SHP77 treated with DMSO at 0.1 percent for 48 hours (cell line): ENCODE measurements at regions not wholly inside any gene's neighbourhood (a gene's known extent, or its start where the extent isn't known, plus 50 kb on each side); places are given as distances from the start of the nearest gene placed in this dataset.
"Not testable (repeated sequence)": the region's sequence is repeated elsewhere in the genome, so short reads cannot be mapped to it uniquely, and the experiment has no call there.

Source experiments
- DNase-seq: peaks from one replicate; lab custom pipeline; 2025; lab: John Stamatoyannopoulos, UW

DNA sequence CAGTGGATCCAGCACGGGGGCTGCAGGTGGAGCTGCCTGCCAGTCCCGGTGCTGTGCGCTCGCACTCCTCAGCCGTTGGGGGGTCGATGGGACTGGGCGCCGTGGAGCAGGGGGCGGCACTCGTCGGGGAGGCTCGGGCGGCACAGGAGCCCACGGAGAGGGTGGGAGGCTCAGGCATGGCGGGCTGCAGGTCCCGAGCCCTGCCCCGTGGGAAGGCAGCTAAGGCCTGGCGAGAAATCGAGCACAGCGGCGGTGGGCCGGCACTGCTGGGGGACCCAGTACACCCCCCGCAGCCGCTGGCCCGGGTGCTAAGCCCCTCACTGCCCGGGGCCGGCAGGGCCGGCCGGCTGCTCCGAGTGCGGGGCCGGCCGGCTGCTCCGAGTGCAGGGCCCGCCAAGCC, 52.3 kb upstream of the MARK1 start:
- not testable (repeated sequence) for DNase-seq

DNA sequence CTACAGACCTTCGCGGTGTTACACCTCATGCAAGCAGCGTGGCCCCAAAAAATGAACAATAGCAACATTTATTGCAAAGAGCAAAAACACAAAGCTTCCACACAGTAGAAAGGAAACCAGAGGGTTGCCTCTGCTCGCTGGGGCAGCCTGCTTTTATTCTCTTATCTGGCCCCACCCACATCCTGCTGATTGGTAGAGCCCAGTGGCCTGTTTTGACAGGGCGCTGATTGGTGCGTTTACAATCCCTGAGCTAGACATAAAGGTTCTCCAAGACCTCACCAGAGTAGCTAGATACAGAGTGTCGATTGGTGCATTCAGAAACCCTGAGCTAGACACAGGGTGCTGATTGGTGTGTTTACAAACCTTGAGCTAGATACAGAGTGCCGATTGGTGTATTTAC, 52.8 kb upstream of the MARK1 start:
- not testable (repeated sequence) for DNase-seq

DNA sequence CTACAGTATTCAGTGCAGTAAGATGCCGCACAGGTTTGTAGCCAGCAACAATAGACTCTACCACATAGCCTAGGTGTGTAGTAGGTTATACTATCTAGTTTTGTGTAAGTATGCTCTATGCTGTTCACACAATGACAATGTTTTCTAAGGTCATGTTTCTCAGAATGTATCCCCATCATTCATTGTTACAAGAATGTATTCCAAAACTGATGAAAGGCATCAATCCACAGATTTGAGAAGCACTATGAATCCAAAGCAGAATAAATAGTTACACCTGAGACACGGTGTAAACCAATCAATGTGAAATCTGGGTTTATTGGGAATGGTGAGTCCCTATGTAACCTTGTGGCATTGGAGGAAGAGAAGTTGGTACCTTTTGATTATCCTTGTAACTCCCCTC, 54.5 kb upstream of the MARK1 start:
- DNase-seq: no peak

DNA sequence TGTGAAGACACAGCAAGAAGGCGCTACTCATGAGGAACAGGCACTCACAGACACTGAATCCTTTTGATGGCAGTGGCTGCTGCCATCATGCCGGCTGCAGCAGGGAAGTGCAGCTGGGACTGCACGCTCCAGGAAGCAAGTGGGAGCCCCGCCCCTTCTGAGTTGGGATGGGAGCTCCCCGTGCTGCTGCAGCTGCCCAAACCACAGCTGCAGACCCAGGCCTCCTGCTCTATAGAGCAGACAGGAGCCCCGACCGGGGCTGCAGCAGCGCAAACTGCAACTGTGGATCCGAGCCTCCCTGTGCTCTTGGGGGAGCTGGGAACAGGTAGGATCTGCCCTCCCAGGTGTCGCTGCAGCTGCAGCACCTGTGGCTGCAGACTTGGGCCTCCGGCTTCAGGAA, 65.2 kb upstream of the MARK1 start:
- DNase-seq: peak; percentile 73

DNA sequence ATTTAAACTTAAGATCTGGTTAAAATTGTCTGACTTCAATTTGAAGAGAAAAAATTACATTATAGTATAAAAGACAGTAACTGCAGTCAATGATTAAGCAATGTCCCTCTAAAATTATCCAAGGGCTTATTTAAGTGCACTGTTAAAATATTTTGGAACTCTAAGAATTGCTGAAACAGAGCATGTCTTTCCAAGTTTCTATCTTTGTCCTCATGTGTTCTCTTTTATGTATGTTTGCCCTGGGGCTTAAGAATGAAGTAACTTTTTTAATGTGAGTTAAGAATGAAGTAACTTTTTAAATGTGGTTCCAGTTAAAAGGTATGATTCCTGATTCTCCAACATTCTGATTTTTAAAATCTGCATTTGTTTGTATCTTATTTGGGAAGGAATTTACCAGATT, 69.0 kb upstream of the MARK1 start:
- no peak for DNase-seq

DNA sequence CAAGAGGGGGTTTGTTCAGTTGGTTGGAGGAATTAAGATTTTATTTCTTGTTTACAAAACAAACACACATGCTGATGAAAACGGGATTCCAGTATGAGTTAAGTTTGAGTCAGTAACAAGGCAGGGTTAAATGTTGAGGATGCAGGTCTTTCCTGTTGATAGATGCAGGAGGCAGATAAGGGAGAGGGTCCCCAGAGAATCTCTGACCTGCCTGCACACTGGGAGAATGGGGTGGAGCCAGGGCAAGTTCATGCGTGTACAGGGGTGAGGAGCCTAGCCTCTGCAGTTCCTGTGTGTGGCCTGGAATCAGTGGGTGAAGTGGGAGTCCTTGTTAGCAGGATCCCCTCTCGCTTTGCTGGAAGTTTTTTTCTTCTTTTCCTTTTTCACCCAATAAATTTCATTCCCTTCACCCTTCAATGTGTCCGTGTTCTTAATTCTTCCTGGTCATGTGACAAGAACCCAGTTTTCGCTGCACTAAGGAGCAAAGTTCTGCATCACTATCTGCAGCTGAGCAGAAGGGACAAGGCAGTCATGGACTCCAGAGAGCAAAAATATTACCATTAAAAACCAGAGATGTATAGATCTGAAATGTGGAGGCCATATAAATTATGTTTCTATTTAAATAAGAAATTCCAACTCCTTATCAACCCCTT, 69.9 kb upstream of the MARK1 start:
- DNase-seq: no peak

DNA sequence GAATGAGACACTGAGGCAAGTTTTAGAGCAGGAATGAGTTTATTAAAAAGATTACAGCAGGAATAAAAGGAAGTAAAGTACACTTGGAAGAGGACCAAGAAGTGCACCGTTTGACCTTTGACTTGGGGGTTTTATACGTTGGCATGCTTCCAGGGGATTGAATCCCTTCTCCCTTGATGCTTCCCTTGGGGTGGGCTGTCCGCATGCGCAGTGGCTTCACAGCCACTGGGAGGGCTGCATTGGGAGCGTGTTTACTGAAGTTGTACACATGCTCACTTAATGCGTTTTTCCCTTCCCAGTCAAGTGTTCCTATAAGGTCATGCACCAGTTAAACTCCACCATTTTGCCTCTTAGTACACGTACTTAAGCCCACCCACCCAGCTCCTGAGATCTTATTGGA, 72.4 kb upstream of the MARK1 start:
- DNase-seq: no peak

DNA sequence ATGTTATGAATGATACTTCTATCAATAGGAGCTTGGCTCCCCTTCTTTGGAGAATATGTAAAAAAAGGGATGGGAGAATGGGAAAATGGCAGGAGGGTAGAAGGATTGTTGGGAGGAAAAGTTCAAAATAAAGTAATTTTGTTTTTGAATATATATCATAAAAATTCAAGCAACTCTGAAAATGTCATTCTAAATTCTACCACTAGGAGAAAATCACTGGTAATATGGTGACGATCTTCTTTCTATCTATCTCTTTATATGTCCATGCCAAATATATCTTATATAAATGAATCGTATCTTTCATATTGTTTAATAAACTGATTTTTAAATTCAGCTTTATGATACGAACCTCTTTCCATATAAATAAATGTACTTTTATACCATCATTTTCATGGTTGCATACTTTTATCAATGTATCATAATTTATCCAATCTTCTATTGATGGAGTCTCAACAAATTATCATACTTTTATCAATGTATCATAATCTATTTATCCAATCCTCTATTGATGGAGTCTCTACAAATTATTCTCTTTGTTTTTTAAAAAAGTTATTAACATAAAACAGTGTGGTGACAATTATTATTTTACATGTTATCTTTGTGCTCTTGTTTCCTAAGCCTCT, 73.7 kb upstream of the MARK1 start:
- no peak for DNase-seq

DNA sequence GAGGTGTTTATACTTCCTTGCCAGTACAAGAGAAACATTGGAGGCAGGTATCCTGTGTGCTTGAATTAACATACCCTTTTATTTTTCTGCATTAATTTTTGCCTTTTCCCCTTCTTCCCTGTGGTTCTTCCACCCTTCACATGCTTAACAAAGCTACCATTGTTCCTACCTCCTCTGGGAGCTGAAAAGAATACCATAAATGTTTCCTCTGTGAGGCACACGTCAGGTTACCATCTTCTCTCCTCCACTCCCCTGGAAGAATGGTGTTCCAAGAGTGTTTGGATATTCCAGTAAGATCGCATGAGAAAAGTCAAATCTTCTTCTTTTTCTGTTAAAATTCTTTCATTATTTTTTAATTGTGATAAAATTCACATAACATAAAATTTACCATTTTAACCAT, 74.6 kb upstream of the MARK1 start:
- no peak for DNase-seq

DNA sequence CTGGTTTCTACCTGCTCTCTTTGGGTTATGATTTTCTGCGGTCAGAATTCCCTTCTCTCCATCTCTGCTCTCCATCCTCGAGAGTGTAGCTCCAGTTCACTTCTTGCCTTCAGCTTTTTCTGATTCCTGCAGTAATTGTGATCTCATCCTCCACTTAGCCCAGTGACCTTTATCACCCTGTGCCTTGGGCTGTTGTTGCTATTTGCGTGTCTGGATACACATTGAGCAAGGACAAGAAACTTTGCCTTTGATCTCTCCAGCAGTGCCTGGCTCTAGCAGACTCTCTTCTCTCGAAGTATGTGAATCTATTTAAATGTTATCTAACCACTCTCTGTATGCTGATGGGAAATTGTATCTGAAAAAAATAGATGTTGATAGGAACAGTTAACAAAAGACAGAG, 76.4 kb upstream of the MARK1 start:
- no peak for DNase-seq

DNA sequence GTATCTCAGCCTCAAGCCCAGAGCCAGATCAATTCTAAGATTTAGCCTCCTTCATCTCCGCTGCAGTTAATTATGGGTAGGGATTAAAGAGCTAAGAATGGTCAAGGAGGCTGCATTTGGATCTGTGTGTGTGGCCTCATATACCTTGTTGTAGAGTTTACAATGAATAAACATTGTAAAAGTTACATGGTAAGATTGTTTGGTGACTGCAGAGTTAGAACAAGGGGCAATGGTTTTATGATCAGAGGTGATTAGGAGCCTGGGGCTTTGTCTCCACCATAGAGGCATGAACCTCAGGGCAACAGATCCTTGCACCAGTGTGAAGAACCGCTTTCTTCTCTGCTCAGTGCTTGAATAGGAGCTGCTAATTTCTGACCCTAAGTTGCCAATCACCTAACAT, 77.0 kb upstream of the MARK1 start:
- no peak for DNase-seq

DNA sequence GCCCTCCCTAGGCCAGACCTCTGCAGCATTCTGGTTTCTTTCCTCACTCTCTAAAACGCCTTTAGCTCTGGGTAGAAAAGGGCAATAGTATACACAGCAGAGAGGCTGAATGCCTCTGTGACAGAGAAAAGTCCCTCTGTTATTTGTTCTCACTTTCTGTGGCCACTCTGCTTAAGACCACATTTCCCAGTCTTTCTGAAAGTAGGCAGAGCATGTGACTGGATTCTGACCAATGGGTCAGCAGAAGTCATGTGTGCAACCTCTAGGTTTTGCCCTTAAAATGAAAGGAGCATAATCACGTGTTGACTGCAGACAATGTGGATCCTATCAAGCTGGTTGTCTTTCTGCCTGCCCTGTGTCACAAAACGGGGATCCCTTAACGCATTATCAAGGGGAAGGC, 79.7 kb upstream of the MARK1 start:
- DNase-seq: no peak

DNA sequence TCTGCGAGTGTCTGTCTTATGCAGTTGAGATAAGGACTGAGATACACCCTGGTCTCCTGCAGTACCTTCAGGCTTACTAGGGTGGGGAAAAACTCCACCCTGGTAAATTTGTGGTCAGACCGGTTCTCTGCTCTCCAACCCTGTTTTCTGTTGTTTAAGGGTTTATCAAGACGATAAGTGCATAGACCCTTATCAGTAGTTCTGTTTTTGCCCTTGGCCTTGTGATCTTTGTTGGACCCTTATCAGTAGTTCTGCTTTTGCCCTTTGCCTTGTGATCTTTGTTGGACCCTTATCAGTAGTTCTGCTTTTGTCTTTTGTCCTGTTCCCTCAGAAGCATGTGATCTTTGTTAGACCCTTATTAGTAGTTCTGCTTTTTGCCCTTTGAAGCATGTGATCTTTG, 83.3 kb upstream of the MARK1 start:
- DNase-seq: not testable (repeated sequence)

DNA sequence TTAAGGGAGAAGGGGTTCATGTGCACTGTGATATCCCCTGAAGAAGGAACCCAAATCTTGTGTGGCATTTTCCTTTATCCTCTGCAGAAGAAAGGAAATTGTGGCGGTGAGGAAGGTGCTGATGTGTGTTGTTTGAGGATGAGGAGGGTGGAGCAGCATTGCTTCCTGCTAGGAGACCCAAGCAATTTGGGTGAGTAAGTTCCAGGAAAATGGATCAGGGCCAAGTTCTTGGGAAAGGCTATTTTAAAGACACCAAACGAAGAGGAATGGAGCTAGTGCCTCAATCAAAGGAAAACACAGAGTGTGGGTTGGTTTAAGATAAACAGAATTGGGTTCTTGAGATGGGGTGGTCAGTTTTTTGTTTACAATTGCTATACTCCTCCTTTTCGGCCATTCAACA, 86.7 kb upstream of the MARK1 start:
- DNase-seq: no peak

DNA sequence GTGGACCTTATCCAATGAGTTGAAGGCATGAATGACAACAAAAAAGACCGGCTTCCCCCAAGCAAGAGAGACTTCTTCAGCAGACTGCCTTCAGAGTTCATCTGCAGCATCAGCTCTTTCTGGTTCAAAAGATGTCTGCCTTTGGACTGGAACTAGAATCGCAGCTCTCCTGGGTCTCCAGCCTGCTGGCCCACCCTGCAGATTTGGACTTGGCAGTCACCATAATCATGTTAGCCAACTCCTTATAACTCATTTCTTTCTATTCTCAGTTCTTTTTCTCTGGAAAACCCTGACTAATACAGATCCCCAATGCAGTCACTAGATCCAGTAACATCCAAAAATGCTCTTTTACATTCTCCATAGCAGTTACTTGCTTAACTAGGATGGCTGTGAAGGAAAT, 89.2 kb upstream of the MARK1 start:
- DNase-seq: no peak

DNA sequence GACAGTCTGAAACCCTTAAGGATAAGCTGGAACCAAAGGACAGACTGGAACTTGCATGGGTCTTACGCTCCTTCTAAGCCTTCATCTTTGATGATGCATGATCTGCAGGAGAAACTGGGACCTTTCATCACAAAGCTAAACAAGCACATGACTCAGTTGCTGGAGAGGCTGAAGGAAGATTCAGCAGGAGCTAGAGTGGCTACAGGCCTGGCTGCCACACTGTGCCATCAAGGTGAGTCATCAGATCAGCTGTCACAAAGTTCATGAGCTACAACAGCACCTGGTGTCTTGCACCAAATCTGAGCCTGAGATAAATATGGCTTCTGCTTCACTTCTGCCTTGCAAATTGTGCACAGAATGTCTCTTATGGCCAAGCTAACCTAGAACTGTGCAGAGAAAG, 95.5 kb upstream of the MARK1 start:
- DNase-seq: no peak

DNA sequence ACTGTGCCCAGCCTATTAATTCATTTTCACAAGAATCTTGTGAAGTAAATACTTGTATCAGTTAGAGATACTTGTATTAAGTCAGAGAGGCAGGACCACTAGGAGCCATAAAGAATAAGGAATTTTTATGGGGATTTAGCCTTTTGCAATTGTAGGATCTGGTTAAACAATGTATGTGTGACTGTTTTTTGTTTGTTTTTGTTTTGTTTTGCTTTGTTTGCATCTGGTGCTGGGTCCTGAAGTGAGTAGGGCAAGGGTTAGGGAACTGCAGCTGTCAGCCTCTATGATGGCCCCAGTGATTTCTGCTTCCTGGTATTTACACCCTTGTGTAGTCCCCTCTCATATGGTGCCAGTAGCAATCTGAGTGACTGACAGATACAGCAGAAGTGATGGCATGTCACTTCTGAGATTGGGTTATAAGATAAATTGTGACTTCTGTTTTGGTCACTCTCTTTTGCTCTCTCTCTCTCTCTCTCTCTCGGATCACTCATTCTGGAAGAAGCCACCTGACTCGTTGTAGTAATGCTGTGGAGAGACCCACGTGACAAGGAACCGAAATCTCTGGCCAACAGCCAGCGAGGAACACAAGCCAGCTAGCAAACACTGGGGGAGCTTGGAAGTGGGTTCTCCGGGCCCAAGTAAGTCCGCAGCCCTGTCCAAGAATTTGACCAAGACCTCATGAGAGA, 96.2 kb upstream of the MARK1 start:
- DNase-seq: peak; percentile 24

DNA sequence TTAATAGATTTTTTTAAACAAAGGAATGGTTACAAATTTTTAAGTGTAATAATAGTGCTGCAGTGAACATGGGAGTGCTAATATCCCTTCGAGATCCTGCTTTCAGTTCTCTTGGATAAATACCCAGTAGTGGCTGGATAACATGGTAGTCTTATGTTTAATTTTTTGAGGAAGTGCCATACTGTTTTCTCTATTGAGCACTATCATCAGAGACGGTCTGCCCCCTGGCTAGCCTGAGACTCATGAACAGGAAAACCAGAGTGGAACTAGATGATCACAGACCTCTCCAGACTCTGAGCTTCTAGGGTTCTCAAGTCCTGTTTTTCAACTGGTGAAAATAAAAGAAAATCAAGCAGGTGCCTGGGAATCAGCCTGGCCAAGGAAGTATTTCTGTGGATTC, 97.3 kb upstream of the MARK1 start:
- DNase-seq: no peak

DNA sequence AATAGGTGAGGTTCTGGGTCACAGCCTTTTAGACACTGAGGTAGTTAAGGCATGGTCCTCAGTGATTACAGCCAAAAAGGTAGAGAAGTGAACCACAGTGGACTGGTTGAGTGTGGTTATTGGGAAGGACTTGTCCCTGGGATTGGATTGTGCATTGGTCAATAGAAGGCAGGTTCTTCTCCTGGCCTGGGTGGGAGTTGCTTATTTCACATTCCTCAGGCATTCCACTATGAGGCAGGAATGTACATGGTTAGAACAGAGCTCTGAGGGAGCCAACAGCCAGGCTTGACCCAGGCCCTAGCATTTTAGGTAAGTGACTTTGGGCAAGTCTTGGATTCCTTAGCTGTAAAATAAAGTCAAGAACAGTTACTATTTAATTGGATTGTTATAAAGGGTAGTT, 97.9 kb upstream of the MARK1 start:
- DNase-seq: no peak

DNA sequence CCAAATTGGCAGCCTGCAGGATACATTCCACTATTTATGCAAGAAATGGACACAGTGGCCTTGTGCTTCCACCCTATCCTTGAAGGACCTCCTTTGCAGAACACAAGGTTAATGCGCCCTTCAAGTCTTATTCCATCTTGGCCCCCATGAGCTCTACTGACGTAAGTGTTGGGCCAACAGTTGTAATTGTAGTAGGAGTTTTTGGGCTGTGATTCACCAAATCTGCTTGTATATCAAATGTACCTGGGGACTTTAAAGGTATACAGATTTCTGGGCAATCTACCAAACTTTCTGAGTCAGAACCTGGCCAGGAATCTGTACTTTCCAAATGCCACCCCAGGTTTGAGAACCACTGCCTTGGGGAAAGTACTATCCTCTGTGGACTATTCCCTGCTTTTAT, 100.9 kb upstream of the MARK1 start:
- no peak for DNase-seq

DNA sequence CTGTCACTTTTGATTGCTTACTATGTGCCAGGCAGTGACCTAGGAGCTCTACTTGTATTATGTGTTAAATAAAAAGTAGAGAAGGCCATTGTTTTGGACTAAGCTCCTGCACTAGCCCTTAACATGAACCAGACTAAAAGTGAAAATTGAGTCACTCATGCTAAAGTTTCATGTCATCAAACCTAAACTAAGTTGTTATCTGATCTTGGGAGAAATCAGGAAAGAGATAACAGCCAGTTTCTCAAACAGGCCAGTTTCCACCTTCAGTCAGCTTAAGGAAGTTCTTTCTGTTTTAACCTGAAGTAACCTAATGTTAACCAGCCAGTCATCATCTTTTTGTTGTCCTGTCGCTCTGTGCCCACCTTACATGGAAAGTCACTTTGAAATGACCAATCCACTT, 102.1 kb upstream of the MARK1 start:
- no peak for DNase-seq

DNA sequence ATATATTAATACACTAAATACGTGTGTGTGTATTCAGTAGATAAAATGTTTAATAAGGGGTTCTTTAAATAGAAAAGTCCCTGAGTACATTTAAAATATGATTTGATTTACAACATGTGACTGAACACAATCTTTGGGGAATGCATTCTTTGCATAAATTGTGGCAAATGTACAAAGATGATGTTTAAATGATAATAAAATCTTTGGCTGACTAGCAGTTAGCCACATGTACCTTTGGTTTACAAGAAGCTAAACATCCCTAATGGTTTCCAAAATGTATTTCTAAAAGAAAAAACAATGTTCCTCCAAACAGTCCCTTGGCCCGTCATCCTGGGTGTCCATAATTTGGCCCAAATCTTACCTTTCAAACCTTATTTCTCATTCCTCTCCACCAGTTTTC, 106.4 kb upstream of the MARK1 start:
- DNase-seq: no peak

DNA sequence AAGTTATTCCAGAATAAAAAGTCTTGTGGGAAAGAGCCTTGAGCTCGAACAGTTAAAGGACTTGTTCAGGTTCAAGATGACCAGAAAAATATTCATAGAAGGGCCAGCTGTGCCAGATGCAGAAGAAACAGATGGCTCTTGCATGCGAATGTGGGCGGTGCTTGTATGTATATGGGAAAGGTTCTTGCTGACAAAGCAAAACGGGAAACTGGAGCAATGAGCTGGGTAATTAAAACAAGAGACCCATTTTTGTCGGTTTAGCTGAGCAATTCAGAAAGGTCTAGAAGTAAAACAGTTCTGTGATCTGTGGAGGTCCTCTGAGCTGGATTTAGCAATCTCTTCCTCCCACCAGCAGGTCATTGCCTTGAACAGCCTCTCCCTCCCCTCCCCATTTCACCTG, 107.2 kb upstream of the MARK1 start:
- DNase-seq: no peak

DNA sequence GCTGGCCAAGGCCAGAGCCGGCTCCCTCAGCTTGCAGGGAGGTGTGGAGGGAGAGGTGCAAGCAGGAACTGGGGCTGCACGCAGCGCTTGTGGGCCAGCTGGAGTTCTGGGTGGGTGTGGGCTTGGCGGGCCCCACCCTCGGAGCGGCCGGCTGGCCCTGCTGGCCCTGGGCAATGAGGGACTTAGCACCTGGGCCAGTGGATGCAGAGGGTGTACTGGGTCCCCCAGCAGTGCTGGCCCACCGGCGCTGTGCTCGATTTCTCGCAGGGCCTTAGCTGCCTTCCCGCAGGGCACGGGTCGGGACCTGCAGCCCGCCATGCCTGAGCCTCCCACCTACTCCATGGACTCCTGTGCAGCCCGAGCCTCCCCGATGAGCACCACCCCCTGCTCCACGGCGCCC, 115.6 kb upstream of the MARK1 start:
- not testable (repeated sequence) for DNase-seq
